T-helper 1 cell treated with Interleukin-12 subunit alpha and Interleukin-12 subunit beta and Interleukin-4 antibody, amounts not matched to agents 30 μg/mL and 1 μg/mL, for 36 hours (primary cell): ENCODE measurements at regions not wholly inside any gene's neighbourhood (a gene's known extent, or its start where the extent isn't known, plus 50 kb on each side); places are given as distances from the start of the nearest gene placed in this dataset.
"Not testable (repeated sequence)": the region's sequence is repeated elsewhere in the genome, so short reads cannot be mapped to it uniquely, and the experiment has no call there.

Experiments
- H3K27ac Mint-ChIP-seq: one replicate; pipeline ENCODE4 v1.8.0; 2021; ENCODE audit warnings: mild to moderate bottlenecking, mixed read lengths
- H3K27me3 Mint-ChIP-seq: one replicate; pipeline ENCODE4 v1.8.0; 2021; ENCODE audit warnings: low read depth, mixed read lengths
- H3K36me3 Mint-ChIP-seq: one replicate; pipeline ENCODE4 v1.8.0; 2021; ENCODE audit warnings: low read depth, mixed read lengths
- H3K4me1 Mint-ChIP-seq: one replicate; pipeline ENCODE4 v1.8.0; 2021; ENCODE audit warnings: low read depth, mixed read lengths
- H3K4me3 Mint-ChIP-seq: one replicate; pipeline ENCODE4 v1.8.0; 2021; ENCODE audit warnings: mild to moderate bottlenecking, moderate library complexity, mixed read lengths
- H3K9me3 Mint-ChIP-seq: one replicate; pipeline ENCODE4 v1.8.0; 2021; ENCODE audit warnings: mixed read lengths

GRCh38 chr13:50494138-50494537 is 349.4 kb downstream of the DLEU7 start:
- Mint-ChIP-seq H3K27me3 (peaks cover 10% of the 10 kb centered on the region), H3K4me1 (no peaks in the 10 kb centered on the region), H3K4me3 (no peak overlapping the region), H3K27ac (no peak overlapping the region), H3K9me3 (no peaks in the 10 kb centered on the region), H3K36me3 (no peaks in the 10 kb centered on the region)

- not testable (repeated sequence) for H3K36me3 Mint-ChIP-seq, H3K27ac Mint-ChIP-seq, H3K27me3 Mint-ChIP-seq, H3K4me3 Mint-ChIP-seq, H3K4me1 Mint-ChIP-seq, H3K9me3 Mint-ChIP-seq
Measured at GRCh38 chr13:50503212-50503611, 340.3 kb downstream of the DLEU7 start.

GRCh38 chr13:50509167-50509566 is 334.3 kb downstream of the DLEU7 start:
- no peaks in the 10 kb centered on the region for H3K36me3 Mint-ChIP-seq
- H3K27ac Mint-ChIP-seq: no peak overlapping the region
- H3K9me3 Mint-ChIP-seq: no peaks in the 10 kb centered on the region
- H3K4me3 Mint-ChIP-seq: no peak overlapping the region
- no peaks in the 10 kb centered on the region for H3K4me1 Mint-ChIP-seq
- H3K27me3 Mint-ChIP-seq: peaks cover 3% of the 10 kb centered on the region

- H3K27ac Mint-ChIP-seq: no peak overlapping the region
- no peaks in the 10 kb centered on the region for H3K9me3 Mint-ChIP-seq
- H3K4me1 Mint-ChIP-seq: no peaks in the 10 kb centered on the region
- no peak overlapping the region for H3K4me3 Mint-ChIP-seq
- H3K36me3 Mint-ChIP-seq: no peaks in the 10 kb centered on the region
- H3K27me3 Mint-ChIP-seq: peaks cover 3% of the 10 kb centered on the region
Measured at GRCh38 chr13:50509771-50510441, 333.6 kb downstream of the DLEU7 start.

- not testable (repeated sequence) for H3K4me1 Mint-ChIP-seq, H3K27me3 Mint-ChIP-seq, H3K9me3 Mint-ChIP-seq, H3K4me3 Mint-ChIP-seq, H3K36me3 Mint-ChIP-seq, H3K27ac Mint-ChIP-seq
Measured at GRCh38 chr13:50510885-50511545, 332.5 kb downstream of the DLEU7 start.

- Mint-ChIP-seq H3K27ac (no peak overlapping the region), H3K9me3 (no peaks in the 10 kb centered on the region), H3K27me3 (peaks cover 3% of the 10 kb centered on the region), H3K4me3 (no peak overlapping the region), H3K4me1 (no peaks in the 10 kb centered on the region), H3K36me3 (no peaks in the 10 kb centered on the region)
Measured at GRCh38 chr13:50511877-50512341, 331.6 kb downstream of the DLEU7 start.

- no peak overlapping the region for H3K4me3 Mint-ChIP-seq
Measured at GRCh38 chr13:50512474-50513299, 330.8 kb downstream of the DLEU7 start.

GRCh38 chr13:50513300-50513877 is 330.1 kb downstream of the DLEU7 start:
- Mint-ChIP-seq H3K4me1 (no peaks in the 10 kb centered on the region), H3K4me3 (peak overlapping the region; percentile 10), H3K27ac (peak overlapping the region; percentile 37), H3K27me3 (peaks cover 3% of the 10 kb centered on the region), H3K36me3 (no peaks in the 10 kb centered on the region), H3K9me3 (no peaks in the 10 kb centered on the region)

More at GRCh38 chr13:50512474-50513299, 330.8 kb downstream of the DLEU7 start:
- Mint-ChIP-seq H3K27ac (no peak overlapping the region), H3K36me3 (no peaks in the 10 kb centered on the region), H3K4me1 (no peaks in the 10 kb centered on the region), H3K9me3 (no peaks in the 10 kb centered on the region), H3K27me3 (peaks cover 3% of the 10 kb centered on the region)

- Mint-ChIP-seq H3K27me3 (peaks cover 7% of the 10 kb centered on the region), H3K4me1 (peaks cover 6% of the 10 kb centered on the region), H3K27ac (no peak overlapping the region), H3K9me3 (no peaks in the 10 kb centered on the region), H3K36me3 (no peaks in the 10 kb centered on the region), H3K4me3 (no peak overlapping the region)
Measured at GRCh38 chr13:50514249-50514648, 329.2 kb downstream of the DLEU7 start.

- Mint-ChIP-seq H3K9me3 (no peaks in the 10 kb centered on the region), H3K27me3 (peaks cover 19% of the 10 kb centered on the region), H3K4me1 (peaks cover 10% of the 10 kb centered on the region), H3K36me3 (no peaks in the 10 kb centered on the region), H3K4me3 (no peak overlapping the region), H3K27ac (no peak overlapping the region)
Measured at GRCh38 chr13:50518131-50518530, 325.4 kb downstream of the DLEU7 start.

GRCh38 chr13:50518781-50519201 is 324.7 kb downstream of the DLEU7 start:
- H3K27me3 Mint-ChIP-seq: peaks cover 22% of the 10 kb centered on the region
- no peaks in the 10 kb centered on the region for H3K9me3 Mint-ChIP-seq
- H3K27ac Mint-ChIP-seq: no peak overlapping the region
- H3K4me1 Mint-ChIP-seq: peaks cover 10% of the 10 kb centered on the region
- H3K4me3 Mint-ChIP-seq: no peak overlapping the region
- H3K36me3 Mint-ChIP-seq: no peaks in the 10 kb centered on the region

- Mint-ChIP-seq H3K27me3 (peaks cover 28% of the 10 kb centered on the region), H3K4me1 (peaks cover 10% of the 10 kb centered on the region), H3K27ac (no peak overlapping the region), H3K36me3 (no peaks in the 10 kb centered on the region), H3K9me3 (no peaks in the 10 kb centered on the region), H3K4me3 (no peak overlapping the region)
Measured at GRCh38 chr13:50519866-50520265, 323.6 kb downstream of the DLEU7 start.

GRCh38 chr13:50521006-50521830 is 322.3 kb downstream of the DLEU7 start:
- Mint-ChIP-seq H3K4me3 (no peak overlapping the region), H3K27me3 (peaks cover 28% of the 10 kb centered on the region), H3K9me3 (no peaks in the 10 kb centered on the region), H3K36me3 (no peaks in the 10 kb centered on the region), H3K27ac (no peak overlapping the region), H3K4me1 (peaks cover 12% of the 10 kb centered on the region)

GRCh38 chr13:50521831-50522149 is 321.7 kb downstream of the DLEU7 start:
- no peaks in the 10 kb centered on the region for H3K9me3 Mint-ChIP-seq
- H3K27ac Mint-ChIP-seq: no peak overlapping the region
- H3K27me3 Mint-ChIP-seq: peaks cover 28% of the 10 kb centered on the region
- peaks cover 12% of the 10 kb centered on the region for H3K4me1 Mint-ChIP-seq
- no peaks in the 10 kb centered on the region for H3K36me3 Mint-ChIP-seq
- no peak overlapping the region for H3K4me3 Mint-ChIP-seq
